ENCODE measurements at regions not wholly inside any gene's neighbourhood (a gene's known extent, or its start where the extent isn't known, plus 50 kb on each side); places are given as distances from the start of the nearest gene placed in this dataset.
"Not testable (repeated sequence)": the region's sequence is repeated elsewhere in the genome, so short reads cannot be mapped to it uniquely, and the experiment has no call there.

DNA sequence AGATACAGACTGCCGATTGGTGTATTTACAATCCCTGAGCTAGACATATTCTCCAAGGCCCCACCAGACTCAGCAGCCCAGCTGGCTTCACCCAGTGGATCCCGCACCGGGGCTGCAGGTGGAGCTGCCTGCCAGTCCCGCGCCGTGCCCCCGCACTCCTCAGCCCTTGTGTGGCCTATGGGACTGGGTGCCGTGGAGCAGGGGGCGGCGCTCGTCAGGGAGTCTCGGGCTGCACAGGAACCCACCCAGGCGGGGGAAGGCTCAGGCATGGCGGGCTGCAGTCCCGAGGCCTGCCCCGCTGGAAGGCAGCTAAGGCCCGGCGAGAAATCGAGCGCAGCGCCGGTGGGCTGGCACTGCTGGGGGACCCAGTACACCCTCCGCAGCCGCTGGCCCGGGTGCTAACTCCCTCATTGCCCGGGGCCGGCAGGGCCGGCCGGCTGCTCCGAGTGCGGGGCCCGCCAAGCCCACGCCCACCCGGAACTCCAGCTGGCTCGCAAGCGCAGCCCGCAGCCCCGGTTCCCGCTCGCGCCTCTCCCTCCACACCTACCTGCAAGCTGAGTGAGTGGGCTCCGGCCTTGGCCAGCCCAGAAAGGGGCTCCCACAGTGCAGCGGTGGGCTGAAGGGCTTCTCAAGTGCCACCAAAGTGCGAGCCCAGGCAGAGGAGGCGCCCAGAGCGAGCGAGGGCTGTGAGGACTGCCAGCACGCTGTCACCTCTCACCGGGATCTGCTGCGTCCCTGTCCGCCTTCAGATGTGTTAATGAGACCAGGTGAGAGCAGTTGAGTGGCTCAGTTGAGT lies 137.8 kb upstream of the LCORL start:
- not testable (repeated sequence) for DNase-seq (ENCODE audit: low spot score)

DNA sequence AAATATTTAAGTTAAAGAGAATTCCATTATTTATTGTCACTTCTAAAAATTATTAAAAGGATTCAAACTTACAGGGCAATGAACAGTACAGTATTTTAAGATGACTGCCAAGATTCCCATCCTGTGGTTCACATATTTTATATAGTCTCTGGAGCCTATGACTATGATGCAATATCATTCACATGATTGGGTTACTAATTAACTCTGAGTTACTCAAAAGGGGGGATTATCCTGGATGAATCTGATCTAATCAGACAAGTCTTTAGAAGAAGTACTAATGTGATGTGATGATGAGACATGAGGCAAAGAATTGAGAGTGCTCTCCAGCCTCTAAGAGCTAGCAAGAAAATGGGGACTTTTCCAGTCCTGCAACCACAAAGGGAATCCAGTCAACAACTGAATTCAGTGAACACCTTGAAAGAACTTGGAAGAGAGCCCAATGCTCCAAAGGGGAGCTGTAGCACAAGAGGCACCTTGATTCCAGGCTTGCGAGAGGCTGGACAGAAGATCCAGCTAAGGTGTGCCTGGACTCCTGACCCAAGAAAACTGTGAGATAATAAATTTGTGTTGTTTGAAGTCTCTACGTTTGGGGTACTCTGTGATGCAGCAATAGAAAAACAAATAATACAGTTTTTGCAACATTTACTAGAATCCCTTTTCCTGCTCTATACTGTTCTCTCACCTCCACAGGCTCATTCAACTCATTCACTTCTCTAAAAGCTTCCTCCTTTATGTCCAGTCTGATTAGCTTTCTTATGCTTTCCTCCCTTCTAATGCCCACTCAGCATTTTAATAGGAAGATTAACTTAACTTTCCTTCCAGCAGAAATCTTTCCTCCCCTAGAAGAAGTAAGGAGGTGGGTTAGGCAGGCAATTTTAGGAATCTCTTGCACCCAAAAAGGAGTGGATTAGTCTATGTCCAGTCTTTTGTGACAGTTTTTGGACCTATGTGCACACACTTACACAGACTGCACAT lies 133.8 kb upstream of the LCORL start:
- no peak for DNase-seq (ENCODE audit: low spot score)

DNA sequence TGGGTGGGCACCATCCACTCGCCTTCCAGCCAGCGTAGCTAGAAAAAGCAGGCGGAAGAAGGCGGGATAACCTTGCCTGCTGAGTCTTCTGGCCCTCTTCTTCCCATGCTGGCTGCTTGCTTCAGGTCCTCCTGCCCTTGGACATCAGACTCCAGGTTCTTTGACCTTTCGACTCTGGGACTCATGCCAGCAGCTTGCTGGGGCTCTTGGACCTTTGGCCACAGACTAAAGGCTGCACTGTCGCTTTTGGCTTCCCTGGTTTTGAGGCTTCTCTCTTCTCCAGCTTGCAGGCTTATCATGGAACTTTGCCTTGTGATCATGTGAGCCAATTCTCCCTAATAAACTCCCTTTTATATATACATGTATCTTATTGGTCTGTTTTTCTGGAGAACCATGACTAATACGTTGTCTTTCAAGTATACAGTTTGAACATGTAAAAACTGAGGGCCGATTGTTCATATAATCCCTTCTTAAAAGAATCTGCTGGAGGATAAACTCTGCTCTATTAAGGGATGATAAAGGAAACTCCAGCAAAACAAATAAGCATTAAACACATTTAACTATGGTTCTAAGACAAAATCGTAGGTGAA lies 116.6 kb upstream of the LCORL start:
- no peak for DNase-seq (ENCODE audit: low spot score)

DNA sequence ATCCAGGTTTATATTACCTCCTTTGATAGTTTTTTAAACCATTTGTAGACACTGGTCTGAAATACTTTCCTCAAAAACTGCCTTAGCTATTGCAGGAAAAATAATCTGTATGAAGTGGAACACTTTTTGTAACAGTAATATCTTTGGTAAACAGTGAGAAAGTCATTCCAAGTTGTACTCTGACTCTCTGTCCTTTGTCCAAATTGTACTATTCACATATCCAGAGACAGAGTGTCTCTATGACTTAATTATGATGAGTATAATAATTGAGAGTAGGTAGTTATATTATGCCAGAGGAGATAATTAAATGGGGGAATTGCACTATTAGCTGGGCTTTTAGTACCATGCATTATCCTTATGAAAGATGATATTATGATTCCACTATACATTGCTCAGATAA lies 112.6 kb upstream of the LCORL start:
- DNase-seq (ENCODE audit: low spot score): no peak

DNA sequence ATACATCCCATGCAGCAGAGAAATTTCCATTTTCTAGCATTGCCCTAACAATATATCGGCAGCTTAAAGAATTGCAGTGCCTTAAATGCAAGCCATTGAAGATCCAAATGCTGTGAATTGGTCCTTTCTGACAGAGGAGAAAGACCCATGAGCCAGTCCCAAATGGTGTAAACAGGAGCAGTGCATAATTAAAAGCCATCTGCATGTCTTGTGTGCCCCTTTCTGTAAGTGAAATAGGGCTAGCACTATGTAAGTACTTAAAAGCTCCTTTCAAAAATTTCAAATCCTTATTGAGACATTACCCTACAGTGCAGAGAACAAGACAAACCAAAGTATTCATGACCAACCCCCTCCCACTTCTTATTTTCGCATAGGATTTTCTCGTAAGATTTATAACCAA lies 108.7 kb upstream of the LCORL start:
- DNase-seq (ENCODE audit: low spot score): no peak

DNA sequence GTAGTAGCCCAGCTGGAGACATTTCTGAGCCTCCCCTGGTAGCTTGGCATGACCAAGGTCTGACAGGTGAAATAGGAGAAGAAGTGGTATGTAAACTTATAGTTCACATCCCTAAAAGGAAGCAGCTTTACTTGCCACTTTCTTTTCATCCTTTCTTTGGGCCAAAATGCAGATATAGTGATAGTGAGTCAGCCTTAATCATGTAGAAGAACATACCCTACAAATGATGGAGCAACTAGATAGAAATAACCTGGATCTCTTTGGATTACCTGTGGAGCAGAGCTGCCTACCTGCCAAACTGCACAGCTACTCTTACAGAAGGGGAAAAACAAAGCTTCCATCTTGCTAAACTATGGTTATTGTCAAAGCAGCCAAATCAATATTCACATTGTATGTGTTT lies 106.7 kb upstream of the LCORL start:
- no peak for DNase-seq (ENCODE audit: low spot score)

DNA sequence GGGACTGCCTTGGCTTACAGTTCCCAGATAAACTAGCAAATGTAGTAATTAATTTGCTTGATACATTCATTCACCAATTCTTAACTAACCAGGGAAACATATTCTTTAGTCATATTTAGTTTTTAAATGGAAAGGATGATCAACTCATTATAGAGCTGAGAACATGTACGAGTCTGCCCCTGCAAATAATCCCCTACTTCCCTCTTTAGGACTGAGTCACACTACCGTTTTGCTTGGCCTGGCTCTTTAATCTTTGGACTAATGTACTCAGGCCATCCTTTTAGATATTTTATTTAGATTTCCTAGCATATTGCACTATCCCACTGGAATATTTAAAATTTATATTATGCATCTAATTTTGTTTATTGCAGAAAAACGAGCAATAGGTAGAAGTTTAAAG lies 105.5 kb upstream of the LCORL start:
- DNase-seq (ENCODE audit: low spot score): no peak

DNA sequence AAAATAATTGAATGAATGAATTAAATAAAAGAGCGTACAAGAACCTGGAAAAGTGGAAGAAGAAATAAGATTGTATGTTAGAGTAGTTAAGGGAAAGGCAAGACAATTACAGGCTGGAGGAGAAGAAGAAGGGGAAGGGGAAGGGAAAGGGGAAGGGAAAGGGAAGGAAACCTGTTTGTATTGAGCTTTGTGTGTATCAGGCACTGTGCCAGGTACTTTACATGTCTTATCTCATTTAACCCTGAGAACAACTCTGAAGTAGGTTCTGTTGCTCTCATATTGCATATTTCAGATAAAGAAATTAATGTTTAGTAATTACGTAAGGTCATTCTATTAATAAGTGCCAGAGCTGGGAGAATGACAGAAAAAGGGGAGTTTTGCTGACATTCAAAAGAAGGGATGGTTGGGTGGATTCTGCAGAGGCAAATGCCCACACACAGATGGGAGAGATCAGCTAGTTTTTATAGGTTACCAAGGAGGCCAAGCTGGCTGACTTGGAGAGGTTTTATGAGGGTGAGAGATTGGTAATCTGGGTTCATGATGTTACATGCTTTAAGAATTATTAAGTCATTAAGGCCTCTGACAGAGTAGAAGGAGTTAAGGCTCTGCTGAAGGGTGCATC lies 92.3 kb upstream of the LCORL start:
- DNase-seq (ENCODE audit: low spot score): no peak

DNA sequence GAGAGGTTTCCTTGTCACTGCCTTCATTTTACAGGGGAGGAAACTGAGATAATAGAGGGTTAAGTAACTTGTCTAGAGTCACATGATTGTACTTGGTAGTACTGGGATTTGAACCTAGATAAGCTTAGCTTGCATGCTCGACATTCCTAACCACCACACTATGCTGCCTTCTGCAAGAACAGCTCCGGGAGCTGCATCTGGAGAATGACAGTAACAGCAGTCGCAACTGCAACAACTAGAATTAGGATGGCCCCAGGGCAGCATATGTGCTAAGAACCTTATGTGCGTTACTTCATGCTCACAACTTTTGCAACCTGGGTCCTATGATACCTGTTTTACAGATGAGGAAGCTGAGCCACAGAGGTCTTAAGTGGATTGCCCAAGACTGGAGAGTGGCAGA lies 89.5 kb upstream of the LCORL start:
- no peak for DNase-seq (ENCODE audit: low spot score)

DNA sequence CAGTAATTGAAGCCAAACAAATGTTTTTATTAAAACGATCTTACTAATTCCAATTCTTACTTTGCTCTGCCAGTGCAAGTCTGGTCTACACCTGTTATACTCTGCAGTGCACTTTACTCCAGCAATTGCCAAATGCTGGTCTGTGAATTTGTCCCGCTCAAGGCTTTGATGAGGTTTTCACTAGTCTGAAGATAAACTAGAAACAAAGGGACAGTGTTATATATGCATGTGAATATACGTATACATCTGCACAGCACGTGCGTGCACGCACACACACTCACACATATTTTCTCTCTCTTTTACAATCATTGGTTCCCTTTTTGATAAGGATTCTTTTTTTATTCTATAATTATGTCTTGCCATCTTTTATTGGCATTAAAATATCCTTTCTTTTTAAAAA lies 88.5 kb upstream of the LCORL start:
- no peak for DNase-seq (ENCODE audit: low spot score)

DNA sequence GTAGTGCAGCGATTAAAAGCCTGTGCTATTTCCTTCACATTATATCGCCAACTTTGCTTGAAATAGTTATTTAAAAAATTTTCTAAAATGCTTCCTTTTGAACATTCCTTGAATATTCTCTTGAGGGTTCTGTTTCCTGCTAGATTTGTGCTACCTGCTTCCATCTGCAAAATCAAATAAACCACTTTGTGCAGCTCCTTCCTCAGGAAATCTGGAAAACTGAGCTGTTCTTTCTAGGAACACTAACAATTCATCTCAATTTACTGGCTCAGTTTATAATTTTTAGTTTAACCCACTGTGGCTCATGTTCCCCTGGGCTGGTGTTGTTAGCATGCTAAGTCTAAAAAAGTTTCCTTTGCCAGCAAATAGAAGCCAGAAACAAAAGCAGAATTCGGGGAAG lies 88.1 kb upstream of the LCORL start:
- DNase-seq (ENCODE audit: low spot score): peak; percentile 58

DNA sequence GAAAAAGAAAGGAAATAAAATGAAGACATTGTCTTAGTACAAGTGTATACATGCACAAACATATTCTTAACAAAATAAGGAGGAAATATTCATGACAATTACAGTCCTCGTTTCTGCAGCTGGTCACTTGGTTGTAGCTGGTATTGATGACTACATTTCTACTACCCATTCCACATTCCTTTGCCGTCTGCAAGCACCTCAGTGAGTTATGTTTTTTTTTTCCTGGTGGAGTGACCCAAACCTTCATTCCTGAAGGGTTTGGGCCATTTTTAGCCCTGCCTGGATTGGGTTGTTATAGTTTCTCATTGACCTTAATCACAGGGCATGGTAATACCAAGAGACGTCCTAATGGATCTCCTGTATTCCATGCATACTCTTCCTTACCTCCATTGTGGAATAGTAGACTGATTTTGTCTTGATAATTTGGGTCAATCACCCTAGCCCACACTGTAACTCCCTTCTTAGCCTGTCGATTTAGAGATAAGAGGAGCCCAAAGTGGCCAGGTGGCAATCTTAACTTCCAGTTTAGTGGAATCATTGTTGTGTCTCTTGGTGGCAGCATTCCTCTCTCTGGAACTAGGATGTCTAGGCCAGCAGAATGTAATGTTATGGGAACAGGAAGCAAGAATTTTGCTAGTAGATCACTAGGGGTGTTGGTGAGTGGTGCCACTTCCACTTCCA lies 86.4 kb upstream of the LCORL start:
- not testable (repeated sequence) for DNase-seq (ENCODE audit: low spot score)

DNA sequence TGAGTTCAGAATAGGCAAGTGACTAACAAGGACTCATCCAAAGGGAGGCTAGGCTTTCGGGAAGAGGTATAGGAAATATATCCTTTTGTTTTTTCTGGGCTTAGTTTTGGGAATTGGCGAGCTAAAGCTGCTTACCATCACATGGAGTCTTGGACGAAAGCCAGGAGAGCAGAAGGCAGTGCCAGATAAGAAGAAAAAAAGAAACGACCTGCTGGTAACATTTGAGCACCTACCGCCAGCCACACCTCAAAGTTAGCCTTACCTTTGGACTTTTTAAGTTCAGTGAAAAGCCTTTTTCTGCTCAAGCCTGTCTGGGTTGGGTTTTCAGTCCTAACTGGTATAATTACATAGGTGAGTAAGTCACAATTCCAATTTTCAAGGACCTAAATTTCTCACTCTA lies 85.1 kb upstream of the LCORL start:
- no peak for DNase-seq (ENCODE audit: low spot score)

DNA sequence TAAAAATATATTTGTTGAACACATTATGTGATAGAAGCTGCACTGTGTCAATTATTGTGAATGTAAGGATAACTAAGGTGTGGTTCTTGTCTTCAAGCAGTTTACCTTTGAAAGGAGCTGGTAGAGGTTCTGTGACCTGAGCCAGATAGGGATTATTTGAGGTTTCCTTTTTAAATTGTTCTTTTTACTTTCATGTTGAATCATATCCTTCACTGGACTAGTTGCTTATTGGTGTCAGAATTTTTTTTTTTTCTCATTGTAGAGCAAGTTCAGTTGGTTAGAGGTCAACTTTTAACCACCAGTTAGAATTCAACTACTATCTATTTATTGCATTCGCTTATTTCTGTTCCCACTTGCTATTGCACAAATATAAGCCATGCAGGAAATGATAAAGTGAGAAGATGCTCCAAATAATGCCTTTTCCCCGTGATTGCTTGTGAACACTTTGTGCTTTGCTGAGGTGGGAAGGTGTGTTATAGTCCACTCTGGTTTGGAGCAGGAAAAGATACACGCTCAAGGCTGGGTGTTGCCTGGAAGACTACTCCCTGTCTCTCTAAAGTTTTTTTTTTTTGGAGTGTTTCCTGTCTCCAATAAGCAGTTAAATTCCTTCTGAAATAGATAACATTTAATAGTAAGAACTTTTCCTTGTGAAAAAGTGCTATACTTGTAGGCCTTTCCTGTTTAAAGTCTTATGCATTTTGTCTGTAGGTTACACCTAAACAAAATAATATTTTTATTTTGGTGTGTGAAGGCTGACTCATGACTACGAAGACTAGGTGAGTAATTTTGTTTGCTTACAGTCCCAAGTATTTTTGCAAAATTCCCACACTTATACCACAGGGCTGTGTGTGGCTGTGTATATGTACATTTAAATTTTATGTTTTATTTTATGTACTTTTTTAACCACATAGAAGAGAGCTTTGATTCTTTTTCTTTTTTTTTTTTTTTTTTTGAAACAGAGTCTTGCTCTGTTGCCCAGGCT lies 83.8 kb upstream of the LCORL start:
- peak; percentile 26 for DNase-seq (ENCODE audit: low spot score)

DNA sequence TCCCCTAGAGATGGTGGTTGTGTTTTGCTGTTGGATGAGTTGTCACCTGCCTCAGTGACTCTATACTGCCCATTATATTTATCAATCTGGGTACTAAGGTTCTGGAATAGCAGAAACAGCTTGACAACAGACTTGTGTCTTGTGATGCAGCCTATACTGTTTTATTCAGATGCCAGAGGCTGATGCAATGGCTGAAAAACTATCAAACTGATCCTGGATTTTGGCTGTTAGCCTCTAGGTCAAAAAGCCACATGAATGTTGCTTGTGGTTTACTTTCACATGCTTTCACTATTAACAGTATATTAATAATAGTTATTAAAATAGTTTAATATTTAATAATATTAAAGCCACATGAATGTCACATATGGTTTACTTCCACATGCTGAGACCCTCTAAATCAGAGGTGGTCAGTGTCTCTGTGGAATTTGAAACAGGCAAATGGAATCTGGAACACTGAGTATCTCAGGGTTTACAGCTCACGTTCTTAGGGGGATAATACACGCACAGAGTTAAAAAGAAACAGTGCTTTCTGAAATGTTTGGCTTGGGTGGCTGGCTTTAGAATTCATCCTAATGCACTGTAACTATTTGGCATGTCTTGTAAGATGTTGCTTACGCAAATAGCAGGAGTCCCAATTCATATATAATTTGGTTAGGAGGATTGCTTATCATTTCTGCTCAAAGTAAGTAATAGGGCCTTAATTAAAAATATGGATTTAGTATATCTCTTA lies 82.5 kb upstream of the LCORL start:
- DNase-seq (ENCODE audit: low spot score): no peak

DNA sequence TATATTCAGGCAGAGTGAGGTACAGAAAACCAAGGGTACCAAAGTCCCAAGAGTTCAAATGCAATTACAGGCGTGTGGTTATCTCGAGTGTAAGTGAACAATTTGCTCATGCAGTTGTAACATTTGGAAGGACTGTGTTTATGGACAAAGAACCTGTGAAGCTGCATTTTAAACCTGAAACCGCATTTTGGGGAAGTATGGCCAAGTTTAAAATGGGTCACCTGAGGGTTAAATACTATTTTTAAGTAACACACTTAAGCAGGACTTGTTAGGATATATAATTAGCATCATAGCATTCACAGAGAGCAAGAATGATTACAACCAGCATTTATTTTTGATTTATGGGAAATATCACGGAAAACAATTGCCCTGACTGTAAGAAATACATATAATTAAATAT lies 79.1 kb upstream of the LCORL start:
- no peak for DNase-seq (ENCODE audit: low spot score)

DNA sequence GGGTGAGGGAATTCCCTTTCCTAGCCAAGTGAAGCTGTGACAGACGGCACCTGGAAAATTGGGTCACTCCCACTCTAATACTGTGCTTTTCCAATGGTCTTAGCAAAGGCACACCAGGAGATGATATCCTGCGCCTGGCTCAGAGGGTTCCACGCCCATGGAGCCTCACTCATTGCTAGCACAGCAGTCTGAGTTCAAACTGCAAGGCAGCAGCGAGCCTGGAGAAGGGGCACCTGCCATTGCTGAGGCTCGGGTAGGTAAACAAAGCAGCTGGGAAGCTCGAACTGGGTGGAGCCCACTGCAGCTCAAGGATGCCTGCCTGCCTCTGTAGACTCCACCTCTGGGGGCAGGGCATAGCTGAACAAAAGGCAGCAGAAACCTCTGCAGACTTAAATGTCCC lies 68.9 kb upstream of the LCORL start:
- DNase-seq (ENCODE audit: low spot score): not testable (repeated sequence)

DNA sequence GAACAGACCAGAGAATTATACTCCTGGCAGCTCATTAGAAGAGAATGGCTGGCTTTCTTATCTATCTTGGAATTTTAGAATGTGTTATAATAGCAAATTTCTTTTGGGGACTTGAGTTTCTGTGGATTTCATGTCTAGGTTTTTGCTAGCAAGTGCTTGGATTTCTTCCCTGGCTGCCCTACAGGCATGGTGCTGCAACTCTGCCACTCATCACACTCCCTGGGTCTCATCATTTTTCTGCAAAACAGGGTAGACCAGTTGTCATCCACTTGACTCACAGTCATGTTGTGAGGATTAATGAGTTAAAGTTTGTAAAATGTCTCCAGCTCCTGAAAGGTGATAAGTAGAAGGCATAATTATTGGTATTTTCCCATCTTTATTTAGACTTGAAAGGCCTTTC lies 60.7 kb upstream of the LCORL start:
- DNase-seq (ENCODE audit: low spot score): no peak

DNA sequence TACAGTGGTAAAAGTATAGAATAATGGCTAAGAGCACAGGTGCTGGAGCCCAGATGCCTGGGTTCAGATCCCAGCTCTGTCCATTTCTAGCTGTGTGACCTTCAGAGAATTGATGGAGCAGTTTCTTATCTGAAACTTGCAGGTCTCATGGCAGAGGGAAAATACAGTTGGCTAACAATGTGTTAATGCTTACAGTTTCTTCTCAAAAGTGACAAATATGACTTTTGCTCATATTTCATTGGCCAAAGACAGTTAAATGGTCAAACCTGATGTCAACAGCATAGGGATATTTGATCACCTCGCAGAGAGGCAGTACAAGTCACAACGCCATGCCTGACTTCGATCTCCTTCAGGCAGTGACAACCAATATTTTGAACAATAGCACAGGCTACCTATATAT lies 60.2 kb upstream of the LCORL start:
- DNase-seq (ENCODE audit: low spot score): no peak

DNA sequence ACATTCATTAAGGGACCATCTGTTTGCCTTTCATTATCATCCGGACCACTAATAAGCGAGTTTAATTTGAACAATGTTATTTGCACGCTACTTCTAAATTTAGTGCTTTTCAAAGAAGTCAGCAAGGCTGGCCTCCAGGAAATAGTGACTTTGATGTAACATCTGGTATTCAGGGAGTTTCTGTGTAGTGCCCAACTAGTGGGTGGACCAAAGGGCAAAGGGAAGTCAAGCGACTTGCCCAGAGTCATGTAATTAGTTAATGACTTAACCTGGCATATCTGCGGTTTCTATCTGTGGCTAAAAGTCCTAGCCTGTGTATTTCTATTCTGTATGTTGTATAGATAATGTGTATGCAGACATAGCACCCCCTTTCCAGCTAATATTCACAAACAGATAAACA lies 56.3 kb upstream of the LCORL start:
- DNase-seq (ENCODE audit: low spot score): peak; percentile 34
